Gastrocnemius medialis (tissue), 4 donors: ENCODE measurements at regions not wholly inside any gene's neighbourhood (a gene's known extent, or its start where the extent isn't known, plus 50 kb on each side); places are given as distances from the start of the nearest gene placed in this dataset.

Source experiments
- CTCF ChIP-seq, 5 experiments: fragments of 450-650 bp in 3 of 5; fragments of 200-600 bp in 2 of 5; sonication (generic) in 2 of 5; IDR thresholded peaks in 4 of 5; conservative IDR thresholded peaks in 1 of 5; 1 replicate in 4 of 5; 2 replicates in 1 of 5; pipeline ENCODE4 v1.5.1; 2016 to 2019; ENCODE audit warnings: antibody characterized with exemption in 5 of 5, mild to moderate bottlenecking in 3 of 5, moderate library complexity in 3 of 5
- POLR2A ChIP-seq, 2 donors: fragments of 450-650 bp; IDR thresholded peaks; one replicate each; pipeline ENCODE4 v1.6.1; 2017; ENCODE audit warnings: antibody characterized with exemption in 2 of 2, mild to moderate bottlenecking in 2 of 2, moderate library complexity in 2 of 2

- TF ChIP-seq CTCF (IDR thresholded peaks at IDR 0.05 in 4 of 5, conservative IDR thresholded peaks at IDR 0.05 in 1 of 5) (no peak), POLR2A (IDR thresholded peaks at IDR 0.05) (no peak)
Observed at GRCh38 chr5:40240111-40240510, 439.6 kb upstream of the PTGER4 start.
